ENCODE measurements at regions not wholly inside any gene's neighbourhood (a gene's known extent, or its start where the extent isn't known, plus 50 kb on each side); places are given as distances from the start of the nearest gene placed in this dataset.

DNA sequence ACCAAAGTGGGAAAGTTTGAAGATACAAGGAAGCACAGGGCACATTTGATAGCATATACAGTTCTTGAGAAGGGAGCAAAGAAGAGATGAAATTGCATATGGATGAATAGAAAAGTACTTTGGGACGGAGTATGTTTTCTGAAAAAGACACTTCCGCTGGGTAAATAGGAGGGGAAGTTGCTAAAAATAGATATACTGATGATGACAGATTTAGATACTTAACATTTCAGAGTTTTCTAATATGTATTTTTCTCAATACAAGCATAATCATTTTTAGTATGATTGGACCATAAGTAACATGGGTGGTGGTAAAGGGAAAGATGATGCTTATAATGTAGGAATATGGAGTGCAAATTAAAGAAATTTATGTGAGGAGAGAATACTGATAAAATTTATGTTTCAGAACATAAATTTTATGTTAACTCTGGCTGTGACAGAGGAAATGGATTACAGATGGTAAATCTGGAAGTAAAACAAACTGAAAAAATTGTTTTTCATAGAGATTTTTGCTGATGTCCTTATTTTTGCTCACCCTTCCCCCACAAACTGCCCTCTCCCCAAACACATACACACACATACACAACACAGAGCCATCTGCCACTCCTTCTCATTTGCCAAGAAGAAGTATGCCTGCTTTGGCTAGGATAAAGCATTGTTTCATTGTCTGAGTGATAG lies 583.9 kb upstream of the MIR17HG start:
- no peaks in the 10 kb centered on the region for H3K27me3 ChIP-seq (ENCODE audit: control insufficient read depth in 1 of 2, insufficient read depth in 2 of 2, low read length in 2 of 2)
- no peaks in the 10 kb centered on the region for H3K9me3 ChIP-seq (ENCODE audit: control insufficient read depth in 1 of 2, low read length in 2 of 2)
- H3K4me3 ChIP-seq (ENCODE audit: low read depth in 1 of 2, low read length in 2 of 2) = no peak overlapping the region
- H3K9ac ChIP-seq (ENCODE audit: low read depth in 1 of 2, low read length in 2 of 2) = no peak overlapping the region
- no peaks in the 10 kb centered on the region for H3K36me3 ChIP-seq (ENCODE audit: control insufficient read depth in 1 of 2, insufficient read depth in 2 of 2, low read length in 2 of 2)
- H3K4me1 ChIP-seq (ENCODE audit: control insufficient read depth in 1 of 2, insufficient read depth in 2 of 2, low read length in 2 of 2) = no peaks in the 10 kb centered on the region
- H3K27ac ChIP-seq (ENCODE audit: low read depth, low read length) = no peak overlapping the region

DNA sequence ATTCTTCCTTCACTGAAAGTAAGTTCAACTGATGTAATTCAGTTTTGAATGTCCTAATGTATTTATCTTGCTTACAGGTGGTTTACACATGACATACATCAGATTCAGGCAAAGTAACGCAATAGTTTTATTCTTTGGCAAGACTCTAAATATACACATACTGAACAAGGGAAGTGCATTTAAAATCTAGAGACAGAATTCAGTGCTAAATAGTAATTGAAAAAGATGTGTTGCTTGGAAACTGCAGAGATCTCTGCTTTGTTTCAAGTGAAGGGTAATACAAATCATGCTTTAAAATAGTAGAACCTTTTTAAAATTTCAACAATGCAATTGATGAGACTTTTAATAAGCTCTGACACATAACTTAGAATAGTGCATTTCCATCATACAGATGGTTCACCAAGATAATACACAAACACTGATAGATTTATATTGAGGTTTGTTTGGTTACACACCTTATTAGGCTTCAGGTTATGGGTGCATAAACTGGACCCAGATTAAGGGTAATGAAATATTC lies 581.0 kb upstream of the MIR17HG start:
- Histone ChIP-seq H3K9me3 (ENCODE audit: control insufficient read depth in 1 of 2, low read length in 2 of 2) (no peaks in the 10 kb centered on the region), H3K36me3 (ENCODE audit: control insufficient read depth in 1 of 2, insufficient read depth in 2 of 2, low read length in 2 of 2) (no peaks in the 10 kb centered on the region), H3K27ac (ENCODE audit: low read depth, low read length) (no peak overlapping the region), H3K9ac (ENCODE audit: low read depth in 1 of 2, low read length in 2 of 2) (no peak overlapping the region), H3K4me1 (ENCODE audit: control insufficient read depth in 1 of 2, insufficient read depth in 2 of 2, low read length in 2 of 2) (no peaks in the 10 kb centered on the region), H3K4me3 (ENCODE audit: low read depth in 1 of 2, low read length in 2 of 2) (no peak overlapping the region), H3K27me3 (ENCODE audit: control insufficient read depth in 1 of 2, insufficient read depth in 2 of 2, low read length in 2 of 2) (no peaks in the 10 kb centered on the region)

DNA sequence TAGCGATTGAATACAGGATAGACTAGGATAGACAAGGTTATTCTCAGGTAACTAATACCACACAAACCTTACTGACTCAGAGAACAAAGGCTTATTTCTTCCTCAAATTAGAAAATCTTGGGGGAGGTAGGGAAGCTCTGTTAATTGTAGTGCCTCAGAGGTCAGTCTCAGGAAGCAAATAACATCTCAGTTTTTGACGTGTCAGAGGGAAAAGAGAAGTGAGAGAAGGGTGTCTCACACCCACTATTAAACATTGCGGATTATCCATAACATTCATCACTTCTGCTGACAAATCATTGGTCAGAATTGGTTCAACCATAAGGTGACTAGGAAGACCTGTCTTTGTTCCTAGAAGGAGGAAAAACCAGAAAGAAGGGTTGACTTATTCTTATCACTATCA lies 579.4 kb upstream of the MIR17HG start:
- no peak overlapping the region for H3K27ac ChIP-seq (ENCODE audit: low read depth, low read length)
- H3K4me3 ChIP-seq (ENCODE audit: low read depth in 1 of 2, low read length in 2 of 2) = no peak overlapping the region
- H3K9me3 ChIP-seq (ENCODE audit: control insufficient read depth in 1 of 2, low read length in 2 of 2) = no peaks in the 10 kb centered on the region
- H3K36me3 ChIP-seq (ENCODE audit: control insufficient read depth in 1 of 2, insufficient read depth in 2 of 2, low read length in 2 of 2) = no peaks in the 10 kb centered on the region
- H3K27me3 ChIP-seq (ENCODE audit: control insufficient read depth in 1 of 2, insufficient read depth in 2 of 2, low read length in 2 of 2) = no peaks in the 10 kb centered on the region
- no peaks in the 10 kb centered on the region for H3K4me1 ChIP-seq (ENCODE audit: control insufficient read depth in 1 of 2, insufficient read depth in 2 of 2, low read length in 2 of 2)
- no peak overlapping the region for H3K9ac ChIP-seq (ENCODE audit: low read depth in 1 of 2, low read length in 2 of 2)

DNA sequence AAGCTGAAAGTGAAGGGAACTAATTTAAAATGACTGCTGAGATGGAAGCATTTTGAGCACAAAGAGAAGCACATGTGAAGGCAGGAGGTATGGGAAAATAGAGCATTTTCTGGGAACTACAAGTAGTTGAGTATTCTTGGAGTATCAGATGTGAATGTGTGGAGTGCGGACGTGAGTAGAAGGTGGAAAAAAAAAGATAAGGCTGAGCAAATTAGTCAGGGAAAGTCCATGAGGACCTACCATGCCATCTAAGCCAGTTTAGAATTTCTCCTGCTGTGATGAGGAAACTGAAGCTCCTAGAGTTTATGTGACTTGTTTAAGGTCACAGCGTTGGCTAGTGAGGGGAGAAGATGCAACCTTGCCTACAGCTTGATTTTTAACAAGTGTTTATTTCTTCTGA lies 578.1 kb upstream of the MIR17HG start:
- Histone ChIP-seq H3K36me3 (ENCODE audit: control insufficient read depth in 1 of 2, insufficient read depth in 2 of 2, low read length in 2 of 2) (no peaks in the 10 kb centered on the region), H3K27ac (ENCODE audit: low read depth, low read length) (no peak overlapping the region), H3K27me3 (ENCODE audit: control insufficient read depth in 1 of 2, insufficient read depth in 2 of 2, low read length in 2 of 2) (no peaks in the 10 kb centered on the region), H3K9ac (ENCODE audit: low read depth in 1 of 2, low read length in 2 of 2) (no peak overlapping the region), H3K4me1 (ENCODE audit: control insufficient read depth in 1 of 2, insufficient read depth in 2 of 2, low read length in 2 of 2) (no peaks in the 10 kb centered on the region), H3K4me3 (ENCODE audit: low read depth in 1 of 2, low read length in 2 of 2) (no peak overlapping the region), H3K9me3 (ENCODE audit: control insufficient read depth in 1 of 2, low read length in 2 of 2) (no peaks in the 10 kb centered on the region)

DNA sequence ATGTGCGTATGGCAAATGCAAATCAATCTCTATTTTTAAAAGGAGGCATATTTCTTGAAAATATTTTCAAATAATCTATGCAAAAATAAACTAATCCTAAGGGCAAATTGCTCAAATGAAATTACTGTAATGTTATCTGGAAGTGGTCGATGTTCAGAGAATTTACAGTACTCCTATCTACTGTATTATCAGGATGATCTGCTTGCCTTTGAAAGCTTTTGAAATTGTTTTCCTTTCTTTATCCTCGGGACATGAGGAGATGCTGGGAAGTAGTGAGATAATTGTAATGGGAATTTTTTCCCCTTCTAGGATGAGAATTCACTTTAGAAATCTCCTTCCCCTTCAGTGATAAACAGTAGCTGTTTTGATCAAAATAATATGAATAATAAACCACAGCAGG lies 577.2 kb upstream of the MIR17HG start:
- Histone ChIP-seq H3K4me3 (ENCODE audit: low read depth in 1 of 2, low read length in 2 of 2) (no peak overlapping the region), H3K9me3 (ENCODE audit: control insufficient read depth in 1 of 2, low read length in 2 of 2) (no peaks in the 10 kb centered on the region), H3K9ac (ENCODE audit: low read depth in 1 of 2, low read length in 2 of 2) (no peak overlapping the region), H3K27me3 (ENCODE audit: control insufficient read depth in 1 of 2, insufficient read depth in 2 of 2, low read length in 2 of 2) (no peaks in the 10 kb centered on the region), H3K36me3 (ENCODE audit: control insufficient read depth in 1 of 2, insufficient read depth in 2 of 2, low read length in 2 of 2) (no peaks in the 10 kb centered on the region), H3K4me1 (ENCODE audit: control insufficient read depth in 1 of 2, insufficient read depth in 2 of 2, low read length in 2 of 2) (no peaks in the 10 kb centered on the region), H3K27ac (ENCODE audit: low read depth, low read length) (no peak overlapping the region)

DNA sequence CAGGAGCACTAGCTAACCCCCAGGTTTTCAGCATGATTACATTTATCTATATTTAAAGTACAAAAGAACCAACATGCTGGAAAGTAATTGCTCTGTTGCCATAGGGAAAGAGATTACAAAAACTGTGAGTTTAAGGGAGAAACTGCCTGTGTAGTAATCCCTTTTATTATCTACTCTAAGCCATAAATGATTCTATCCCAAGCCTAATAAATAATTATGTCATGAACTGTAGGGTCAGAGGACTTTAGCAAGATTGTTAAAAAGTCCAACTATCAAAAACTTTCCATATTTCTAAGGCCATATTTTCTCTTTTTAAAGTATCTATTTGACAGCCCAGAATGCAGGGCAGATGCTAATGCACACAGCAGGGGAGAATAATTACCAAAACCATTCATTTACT lies 573.8 kb upstream of the MIR17HG start:
- Histone ChIP-seq H3K36me3 (ENCODE audit: control insufficient read depth in 1 of 2, insufficient read depth in 2 of 2, low read length in 2 of 2) (no peaks in the 10 kb centered on the region), H3K27me3 (ENCODE audit: control insufficient read depth in 1 of 2, insufficient read depth in 2 of 2, low read length in 2 of 2) (no peaks in the 10 kb centered on the region), H3K27ac (ENCODE audit: low read depth, low read length) (no peak overlapping the region), H3K4me3 (ENCODE audit: low read depth in 1 of 2, low read length in 2 of 2) (no peak overlapping the region), H3K9me3 (ENCODE audit: control insufficient read depth in 1 of 2, low read length in 2 of 2) (no peaks in the 10 kb centered on the region), H3K9ac (ENCODE audit: low read depth in 1 of 2, low read length in 2 of 2) (no peak overlapping the region), H3K4me1 (ENCODE audit: control insufficient read depth in 1 of 2, insufficient read depth in 2 of 2, low read length in 2 of 2) (no peaks in the 10 kb centered on the region)

DNA sequence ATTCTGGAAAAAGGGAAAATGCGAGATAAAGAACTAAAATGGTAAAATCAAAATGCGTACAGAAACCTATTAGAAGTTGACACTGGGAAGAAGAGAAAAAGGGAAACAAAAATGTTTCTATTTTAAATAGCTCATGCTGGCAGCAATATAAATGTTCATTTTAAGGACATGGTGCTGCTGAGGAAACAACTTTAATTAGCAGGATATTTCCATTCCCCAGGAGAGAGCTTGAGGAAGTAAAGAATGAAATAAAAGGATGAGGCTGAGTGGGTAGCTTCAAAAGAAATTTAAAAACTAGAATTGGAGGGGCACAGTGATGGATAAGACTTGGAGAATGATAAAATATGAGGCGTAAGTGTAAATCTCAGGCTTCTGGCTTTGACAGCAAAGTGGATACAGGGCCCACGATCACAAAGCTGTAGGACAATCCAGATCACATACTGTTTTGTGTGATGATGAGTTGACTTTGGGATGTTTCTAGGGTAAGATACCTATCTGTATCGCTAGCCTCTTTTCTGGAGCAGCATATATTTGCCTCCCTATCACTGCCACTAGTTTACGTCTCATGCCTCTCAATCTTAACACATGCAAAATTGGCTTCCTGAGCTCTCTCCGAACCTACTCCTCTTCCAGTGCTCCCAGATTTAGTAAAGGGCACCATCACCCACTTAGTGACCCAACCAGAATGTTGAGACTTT lies 571.3 kb upstream of the MIR17HG start:
- no peaks in the 10 kb centered on the region for H3K9me3 ChIP-seq (ENCODE audit: control insufficient read depth in 1 of 2, low read length in 2 of 2)
- no peaks in the 10 kb centered on the region for H3K4me1 ChIP-seq (ENCODE audit: control insufficient read depth in 1 of 2, insufficient read depth in 2 of 2, low read length in 2 of 2)
- no peak overlapping the region for H3K9ac ChIP-seq (ENCODE audit: low read depth in 1 of 2, low read length in 2 of 2)
- H3K27me3 ChIP-seq (ENCODE audit: control insufficient read depth in 1 of 2, insufficient read depth in 2 of 2, low read length in 2 of 2) = no peaks in the 10 kb centered on the region
- no peaks in the 10 kb centered on the region for H3K36me3 ChIP-seq (ENCODE audit: control insufficient read depth in 1 of 2, insufficient read depth in 2 of 2, low read length in 2 of 2)
- H3K27ac ChIP-seq (ENCODE audit: low read depth, low read length) = no peak overlapping the region
- no peak overlapping the region for H3K4me3 ChIP-seq (ENCODE audit: low read depth in 1 of 2, low read length in 2 of 2)

DNA sequence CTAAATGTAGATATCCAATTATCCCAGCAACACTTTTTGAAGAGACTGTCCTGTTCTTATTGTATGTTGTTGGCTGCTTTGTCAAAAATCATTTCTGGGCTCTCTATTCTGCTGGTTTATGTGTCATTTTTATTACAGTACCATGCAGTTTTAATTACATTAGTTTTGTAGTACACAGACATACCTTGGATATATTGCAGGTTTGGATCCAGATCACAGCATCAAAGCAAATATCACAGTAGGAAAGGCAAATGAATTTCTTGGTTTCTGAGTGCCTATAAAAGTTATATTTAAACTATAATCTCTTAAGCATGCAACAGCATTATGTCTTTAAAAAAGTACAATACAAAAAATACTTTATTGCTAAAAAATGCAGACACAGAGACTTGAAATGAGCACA lies 564.2 kb upstream of the MIR17HG start:
- Histone ChIP-seq H3K9ac (ENCODE audit: low read depth in 1 of 2, low read length in 2 of 2) (no peak overlapping the region), H3K27me3 (ENCODE audit: control insufficient read depth in 1 of 2, insufficient read depth in 2 of 2, low read length in 2 of 2) (no peaks in the 10 kb centered on the region), H3K9me3 (ENCODE audit: control insufficient read depth in 1 of 2, low read length in 2 of 2) (no peaks in the 10 kb centered on the region), H3K4me1 (ENCODE audit: control insufficient read depth in 1 of 2, insufficient read depth in 2 of 2, low read length in 2 of 2) (no peaks in the 10 kb centered on the region), H3K27ac (ENCODE audit: low read depth, low read length) (no peak overlapping the region), H3K36me3 (ENCODE audit: control insufficient read depth in 1 of 2, insufficient read depth in 2 of 2, low read length in 2 of 2) (no peaks in the 10 kb centered on the region), H3K4me3 (ENCODE audit: low read depth in 1 of 2, low read length in 2 of 2) (no peak overlapping the region)

DNA sequence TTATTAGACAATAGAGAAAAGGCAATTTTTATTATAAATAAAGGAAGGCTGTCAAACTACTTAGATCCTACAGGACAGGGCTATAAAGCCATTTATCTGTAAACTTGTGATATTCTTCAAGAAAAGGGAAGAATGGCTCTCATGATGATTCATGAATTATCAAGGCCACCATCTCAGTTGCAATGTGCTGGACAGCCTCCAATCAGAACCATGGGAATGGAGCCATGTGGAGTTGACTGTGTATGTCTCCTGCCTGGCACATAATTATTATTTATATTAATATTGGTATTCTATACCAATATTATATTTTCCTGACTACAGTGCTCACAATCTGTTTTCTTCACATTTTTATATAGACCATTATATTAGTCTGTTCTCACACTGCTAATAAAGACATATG lies 560.5 kb upstream of the MIR17HG start:
- Histone ChIP-seq H3K27me3 (ENCODE audit: control insufficient read depth in 1 of 2, insufficient read depth in 2 of 2, low read length in 2 of 2) (no peaks in the 10 kb centered on the region), H3K36me3 (ENCODE audit: control insufficient read depth in 1 of 2, insufficient read depth in 2 of 2, low read length in 2 of 2) (no peaks in the 10 kb centered on the region), H3K4me3 (ENCODE audit: low read depth in 1 of 2, low read length in 2 of 2) (no peak overlapping the region), H3K4me1 (ENCODE audit: control insufficient read depth in 1 of 2, insufficient read depth in 2 of 2, low read length in 2 of 2) (no peaks in the 10 kb centered on the region), H3K27ac (ENCODE audit: low read depth, low read length) (no peak overlapping the region), H3K9me3 (ENCODE audit: control insufficient read depth in 1 of 2, low read length in 2 of 2) (no peaks in the 10 kb centered on the region), H3K9ac (ENCODE audit: low read depth in 1 of 2, low read length in 2 of 2) (no peak overlapping the region)

DNA sequence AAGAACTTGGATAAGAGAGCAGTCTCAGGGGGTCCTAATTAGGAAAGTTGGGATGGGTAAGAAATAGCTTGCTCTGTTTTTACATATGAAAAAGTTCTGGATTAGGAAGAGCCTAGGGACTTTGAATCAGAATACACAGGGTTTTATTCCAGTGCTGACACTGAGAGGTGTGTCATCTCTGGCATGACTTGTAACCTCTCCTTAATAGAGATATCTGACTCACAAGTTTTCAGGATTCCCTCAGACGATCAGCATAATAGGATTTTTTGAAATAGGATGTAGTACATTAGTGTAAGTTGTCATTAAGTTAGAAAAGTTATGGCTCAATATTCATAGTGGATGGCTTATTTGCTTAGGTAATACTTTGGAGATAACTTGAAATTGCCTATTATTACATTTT lies 555.2 kb upstream of the MIR17HG start:
- Histone ChIP-seq H3K9ac (ENCODE audit: low read depth in 1 of 2, low read length in 2 of 2) (no peak overlapping the region), H3K4me3 (ENCODE audit: low read depth in 1 of 2, low read length in 2 of 2) (no peak overlapping the region), H3K27me3 (ENCODE audit: control insufficient read depth in 1 of 2, insufficient read depth in 2 of 2, low read length in 2 of 2) (no peaks in the 10 kb centered on the region), H3K9me3 (ENCODE audit: control insufficient read depth in 1 of 2, low read length in 2 of 2) (no peaks in the 10 kb centered on the region), H3K36me3 (ENCODE audit: control insufficient read depth in 1 of 2, insufficient read depth in 2 of 2, low read length in 2 of 2) (no peaks in the 10 kb centered on the region), H3K27ac (ENCODE audit: low read depth, low read length) (no peak overlapping the region), H3K4me1 (ENCODE audit: control insufficient read depth in 1 of 2, insufficient read depth in 2 of 2, low read length in 2 of 2) (no peaks in the 10 kb centered on the region)
